Stimulated activated CD8-positive, alpha-beta memory T cell treated with anti-CD3 and anti-CD28 coated beads, Interleukin-4, amount 100 ng/mL, for 24 hours (primary cell): ENCODE measurements at regions not wholly inside any gene's neighbourhood (a gene's known extent, or its start where the extent isn't known, plus 50 kb on each side); places are given as distances from the start of the nearest gene placed in this dataset.
A peak's percentile ranks its signal among the peaks of the same experiment; 100 is the strongest.
"Not testable (repeated sequence)": the region's sequence is repeated elsewhere in the genome, so short reads cannot be mapped to it uniquely, and the experiment has no call there.

Source experiments
- DNase-seq: peaks from one replicate; pipeline ENCODE4 v3.0.0-alpha.2; 2020; ENCODE audit warnings: low read depth

DNA sequence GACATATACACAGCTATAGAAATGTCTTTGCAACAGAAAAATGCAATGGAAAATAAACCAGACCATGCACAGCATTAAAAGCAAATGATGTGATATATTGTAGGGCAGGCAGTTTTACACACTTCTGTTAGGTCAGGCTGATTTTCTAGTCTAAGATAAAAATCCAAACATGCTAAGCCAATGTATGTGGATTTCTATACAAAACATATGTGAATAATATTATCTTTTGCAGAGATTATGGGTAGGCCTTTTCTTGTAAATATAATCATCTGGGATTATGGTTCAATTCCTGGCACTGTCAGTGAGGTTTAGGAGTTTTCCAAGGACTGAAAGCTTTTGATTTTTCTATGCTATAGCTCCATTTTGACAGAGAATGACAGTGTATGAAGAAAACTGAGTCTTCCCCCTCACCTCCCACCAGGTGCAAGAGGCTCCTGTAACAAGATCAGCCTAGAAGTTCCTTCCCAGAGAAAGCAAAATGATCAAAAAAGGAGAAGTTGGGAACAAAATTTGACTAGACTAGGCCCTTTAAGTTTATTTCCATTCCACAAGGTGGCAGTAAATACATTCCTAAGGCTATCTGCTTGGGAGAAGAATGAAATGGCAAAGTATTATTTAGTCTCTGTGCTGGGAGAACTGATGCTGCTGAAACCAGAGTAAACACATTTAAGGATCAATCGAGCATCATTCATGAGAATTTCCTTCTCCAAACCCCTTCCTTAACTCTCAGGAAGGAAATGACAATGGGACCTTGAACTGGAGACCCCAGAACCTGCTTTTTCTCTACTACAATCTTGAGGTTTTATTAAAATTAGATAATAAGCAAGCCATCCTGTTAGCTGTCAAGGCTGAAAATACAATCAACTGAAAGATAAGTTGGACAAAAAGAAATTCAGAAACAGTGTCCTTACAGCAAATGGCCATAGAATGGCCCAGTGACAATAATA lies 133.0 kb upstream of the TUT7 start:
- no peak for DNase-seq

DNA sequence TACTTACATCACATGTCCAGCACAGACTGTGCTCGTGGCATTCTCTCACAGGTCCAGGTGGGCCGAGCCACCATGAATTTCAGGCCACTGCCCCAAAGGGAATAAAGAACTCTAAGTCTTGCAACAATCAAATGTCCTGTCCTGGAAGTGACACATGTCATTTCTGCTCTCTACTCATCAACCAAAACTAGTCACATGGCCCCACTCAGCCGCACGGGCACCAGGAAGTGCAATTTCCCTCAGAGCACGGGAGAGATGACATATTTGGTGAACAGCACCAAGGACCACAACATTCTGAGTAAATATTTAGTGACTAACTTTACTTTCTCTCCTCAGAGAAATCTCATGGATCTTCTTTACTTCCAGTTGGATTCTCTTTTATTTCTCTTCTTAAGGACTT lies 131.1 kb upstream of the TUT7 start:
- DNase-seq, result peak; percentile 11

DNA sequence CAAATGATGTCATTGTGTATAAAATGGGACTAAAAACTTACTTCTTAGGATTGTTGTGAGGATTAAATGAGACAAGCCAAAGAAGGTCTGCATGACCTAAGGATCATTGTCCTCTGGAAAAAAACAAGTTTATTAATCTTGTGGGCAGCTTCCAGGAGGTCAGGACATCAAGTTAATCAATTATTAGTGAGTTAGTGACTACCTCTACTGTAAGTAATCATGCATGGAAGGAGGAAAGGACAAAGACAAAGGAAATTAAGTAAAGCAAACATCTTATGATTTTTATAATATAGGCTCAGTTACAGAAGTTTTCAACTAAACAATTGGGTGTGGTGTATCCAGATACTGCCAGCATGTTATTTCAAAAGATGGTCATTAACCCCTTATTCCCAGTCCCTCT lies 129.3 kb upstream of the TUT7 start:
- DNase-seq, result no peak

DNA sequence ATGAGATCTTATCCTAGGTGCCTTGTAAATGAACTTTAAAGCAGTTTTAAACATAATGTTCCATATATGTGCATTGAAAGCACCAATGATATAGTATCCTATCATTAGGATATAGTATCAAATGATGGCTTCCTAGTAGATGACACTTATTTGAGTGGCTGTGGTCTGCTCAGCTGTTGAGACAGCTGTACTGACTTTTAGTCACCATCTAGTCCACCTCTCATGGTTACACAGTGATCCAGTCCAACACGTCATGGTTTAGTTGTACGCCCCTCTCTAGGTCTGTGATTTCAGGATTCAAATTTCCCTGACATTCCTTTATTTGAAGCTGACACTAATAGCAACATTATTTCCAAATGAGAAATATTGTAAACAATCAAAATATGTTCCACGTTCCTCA lies 127.3 kb upstream of the TUT7 start:
- no peak for DNase-seq

DNA sequence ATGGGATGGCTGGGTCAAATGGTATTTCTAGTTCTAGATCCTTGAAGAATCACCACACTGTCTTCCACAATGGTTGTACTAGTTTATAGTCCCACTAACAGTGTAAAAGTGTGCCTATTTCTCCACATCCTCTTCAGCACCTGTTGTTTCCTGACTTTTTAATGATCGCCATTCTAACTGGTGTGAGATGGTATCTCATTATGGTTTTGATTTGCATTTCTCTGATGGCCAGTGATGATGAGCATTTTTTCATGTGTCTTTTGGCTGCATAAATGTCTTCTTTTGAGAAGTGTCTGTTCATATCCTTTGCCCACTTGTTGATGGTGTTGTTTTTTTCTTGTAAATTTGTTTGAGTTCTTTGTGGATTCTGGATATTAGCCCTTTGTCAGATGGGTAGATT lies 121.0 kb upstream of the TUT7 start:
- not testable (repeated sequence) for DNase-seq

DNA sequence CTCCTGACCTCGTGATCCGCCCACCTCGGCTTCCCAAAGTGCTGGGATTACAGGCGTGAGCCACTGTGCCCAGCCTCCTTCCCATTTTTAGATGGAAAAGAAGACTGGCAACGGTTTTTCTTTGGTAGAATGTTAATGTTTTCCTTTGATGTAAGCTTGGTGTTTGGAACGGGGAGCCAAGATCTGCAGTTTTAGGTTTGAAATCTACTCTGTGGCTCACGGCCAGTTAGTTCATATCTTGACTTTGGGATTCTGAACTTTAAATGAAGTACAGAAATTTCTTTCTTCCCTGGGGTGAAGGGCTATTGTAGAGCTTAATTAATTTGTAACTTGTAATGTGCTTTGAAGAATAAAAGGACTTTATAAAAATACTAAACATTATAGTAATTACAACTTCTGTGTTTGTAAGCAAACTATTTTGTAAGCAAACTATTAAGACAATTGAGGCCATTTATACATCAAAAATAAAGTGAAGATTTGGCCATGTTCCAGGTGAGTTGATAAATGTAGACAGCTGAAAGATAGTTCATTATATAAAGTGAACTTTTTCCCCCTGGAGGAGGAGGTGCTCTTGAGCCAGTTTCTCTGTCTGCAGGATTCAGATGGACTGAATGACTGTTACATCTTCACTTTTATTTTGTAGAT lies 117.1 kb upstream of the TUT7 start:
- DNase-seq, result no peak

DNA sequence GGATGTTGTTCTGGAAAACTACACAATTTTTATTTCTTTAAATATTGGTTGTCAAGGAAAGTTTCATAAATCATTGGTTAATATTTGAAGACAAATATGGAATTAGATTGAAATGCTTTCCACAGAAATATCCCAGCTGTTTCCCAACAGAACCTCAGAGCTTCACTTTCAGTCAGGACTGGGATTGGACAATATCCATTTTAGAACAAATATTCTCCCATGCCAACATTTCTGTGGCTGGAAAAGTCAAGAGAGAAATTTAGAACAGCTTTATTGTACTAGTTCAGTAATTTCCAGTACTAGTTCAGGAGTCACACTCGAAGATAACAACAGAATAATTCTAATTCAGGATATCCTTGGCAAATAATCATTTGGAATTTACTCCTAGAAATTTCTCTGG lies 116.1 kb upstream of the TUT7 start:
- no peak for DNase-seq

DNA sequence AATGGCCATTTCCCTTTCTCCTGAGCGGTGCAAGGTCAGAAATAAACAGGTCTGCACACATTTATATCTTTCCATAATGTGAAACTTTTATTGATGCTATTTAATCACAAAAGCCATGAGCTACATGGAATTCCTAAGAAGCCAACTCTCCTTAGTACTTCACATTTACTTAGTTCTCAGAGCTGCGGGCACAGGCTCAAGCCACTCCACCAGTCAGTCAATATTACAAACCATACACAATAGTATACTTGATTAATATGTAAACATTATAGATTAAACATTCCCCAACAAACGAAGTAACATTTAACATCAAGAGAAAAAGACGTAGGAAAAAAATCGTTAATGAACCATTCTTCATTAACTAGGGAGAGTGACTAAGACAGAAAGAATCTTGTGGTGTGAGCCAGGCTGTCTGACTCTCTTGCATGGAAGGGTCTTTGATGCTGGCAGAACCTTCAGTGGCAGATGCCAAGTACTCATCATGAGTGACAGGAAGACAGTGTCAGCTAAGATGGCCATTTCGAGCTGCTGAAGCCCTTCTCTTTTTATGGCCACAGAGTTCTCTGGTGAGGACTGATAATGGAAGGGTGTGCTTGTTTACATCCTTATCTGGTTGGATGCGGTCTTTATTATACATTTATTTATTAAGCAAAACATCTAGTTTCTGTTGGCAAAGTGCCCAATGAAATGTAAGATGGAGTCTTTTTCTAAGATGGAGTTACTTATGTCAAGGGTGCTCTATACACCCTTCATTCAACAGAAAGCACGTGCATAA lies 115.5 kb upstream of the TUT7 start:
- no peak for DNase-seq

DNA sequence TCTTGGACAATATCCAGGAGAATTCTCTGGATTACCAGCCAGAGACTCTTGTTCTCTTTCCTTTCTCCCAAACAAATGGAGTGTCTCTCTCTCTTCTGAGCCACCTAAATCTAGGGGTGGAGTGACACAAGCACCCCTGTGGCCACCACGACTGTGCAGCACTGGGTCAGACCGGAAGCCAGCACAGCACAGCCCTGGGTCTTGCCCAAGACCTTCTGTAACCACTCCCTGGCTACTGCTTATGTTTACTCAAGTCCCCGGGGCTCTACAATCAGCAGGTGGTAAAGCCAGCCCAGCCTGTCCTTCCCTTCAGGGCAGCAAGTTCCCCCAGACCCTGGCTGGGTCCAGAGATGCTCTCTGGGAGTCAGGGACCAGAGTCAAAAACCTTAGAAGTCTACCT lies 110.0 kb upstream of the TUT7 start:
- DNase-seq, result no peak

DNA sequence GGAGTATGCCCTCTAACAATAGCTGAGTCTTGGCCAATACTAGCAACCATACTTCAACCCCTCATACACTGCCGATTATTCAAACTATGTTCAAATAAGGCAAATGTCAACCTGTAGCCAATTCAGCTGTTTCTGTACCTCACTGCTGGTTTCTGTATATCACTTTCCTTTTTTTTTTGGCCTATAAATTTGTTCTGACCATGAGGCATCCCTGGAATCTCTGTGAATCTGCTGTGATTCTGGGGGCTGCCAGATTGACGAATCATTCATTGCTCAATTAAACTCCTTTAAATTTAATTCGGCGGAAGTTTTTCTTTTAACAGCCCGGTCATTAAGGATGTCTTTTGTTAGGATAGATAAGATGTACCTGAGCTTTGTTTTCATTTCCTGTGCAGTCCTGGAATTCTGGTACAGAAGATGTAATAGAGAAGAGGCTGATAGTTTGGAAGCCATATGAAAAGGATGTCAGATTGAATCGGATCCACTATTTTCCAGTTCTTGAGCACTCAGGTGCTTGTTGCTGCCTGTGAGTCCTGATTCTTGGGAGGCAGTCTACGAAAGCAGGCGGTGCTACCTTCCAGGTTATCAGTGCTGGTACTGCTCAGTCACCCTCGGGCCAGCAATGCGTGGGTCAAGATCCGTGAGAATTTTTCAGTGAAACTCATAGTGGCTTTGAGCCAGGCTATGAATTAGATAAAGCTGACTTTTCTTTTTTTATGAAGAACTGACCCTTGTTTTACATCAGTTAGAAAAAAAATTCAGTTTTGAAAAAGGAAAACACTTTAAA lies 106.2 kb upstream of the TUT7 start:
- no peak for DNase-seq

DNA sequence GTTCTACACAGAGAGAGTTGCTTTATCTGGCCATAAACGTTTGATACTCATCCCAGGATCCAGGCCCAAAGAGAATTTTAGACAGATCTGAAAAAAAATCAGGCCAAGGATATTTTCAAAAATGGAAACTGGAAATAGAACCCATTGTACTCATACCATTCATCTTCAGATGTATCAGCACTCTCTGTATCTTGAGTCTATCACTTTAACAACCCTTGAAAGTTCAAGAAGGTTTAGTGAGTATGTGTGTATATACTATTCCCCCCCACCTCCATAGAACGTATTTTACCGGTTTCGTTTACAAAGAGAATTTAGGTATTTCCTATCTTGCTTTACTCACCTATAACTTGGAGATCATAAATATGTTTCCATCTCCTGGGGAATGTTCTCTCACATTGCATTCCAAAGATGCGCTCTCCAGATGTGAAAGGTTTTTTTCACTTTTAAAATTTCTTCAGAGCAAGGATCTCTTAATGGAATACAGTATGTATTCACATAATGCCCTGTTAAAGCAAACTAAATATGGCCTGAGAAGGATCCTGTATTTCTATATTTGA lies 105.5 kb upstream of the TUT7 start:
- DNase-seq, result no peak

DNA sequence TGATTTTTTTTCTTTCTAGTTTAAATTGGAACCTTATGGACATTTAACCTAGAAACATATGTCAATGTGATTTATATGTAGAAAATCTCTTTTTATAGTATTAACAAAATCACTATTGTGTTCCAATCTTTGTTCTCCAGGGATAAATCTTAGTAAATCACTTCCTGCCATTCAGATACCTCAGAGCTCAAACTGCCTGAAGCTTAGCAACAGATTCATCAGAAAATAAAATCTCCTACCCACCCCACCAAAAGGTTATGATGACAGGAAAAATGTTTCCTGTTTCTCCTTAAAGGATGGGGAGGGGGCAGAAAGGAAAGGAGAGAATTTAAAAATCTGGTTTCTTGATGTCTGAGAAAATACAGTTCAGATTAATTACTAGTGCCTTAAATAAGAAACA lies 105.0 kb upstream of the TUT7 start:
- no peak for DNase-seq

DNA sequence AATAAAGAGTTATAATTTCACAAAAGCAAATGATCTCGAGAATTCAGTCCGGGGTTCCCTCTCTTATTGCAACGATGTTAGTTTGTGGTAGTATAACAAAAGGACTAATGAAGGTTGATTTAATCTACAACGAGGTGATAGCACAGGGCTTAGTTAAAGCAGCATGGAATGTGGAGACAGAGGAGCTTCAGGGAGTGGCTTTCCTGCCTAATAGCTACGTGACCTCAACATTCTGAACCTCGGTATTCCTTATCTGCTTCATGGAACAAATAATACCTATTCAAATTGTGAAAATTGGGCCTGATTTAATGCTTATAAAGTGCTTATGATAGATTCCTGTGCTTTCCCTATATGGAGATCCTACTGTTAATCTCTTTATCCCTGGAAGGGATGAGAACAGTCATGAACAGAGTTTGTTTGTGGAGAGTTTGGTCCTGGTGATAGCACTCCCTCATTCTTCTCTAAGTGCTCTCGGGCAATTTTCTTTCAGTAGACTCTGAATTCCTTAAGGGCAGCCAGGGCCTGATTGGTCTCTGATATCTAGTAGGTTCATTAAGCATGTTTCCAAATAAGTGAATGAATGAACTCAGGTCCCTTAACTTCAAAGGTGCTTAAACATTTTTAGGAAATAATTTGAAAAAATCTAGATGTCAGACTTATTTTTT lies 104.1 kb upstream of the TUT7 start:
- no peak for DNase-seq

DNA sequence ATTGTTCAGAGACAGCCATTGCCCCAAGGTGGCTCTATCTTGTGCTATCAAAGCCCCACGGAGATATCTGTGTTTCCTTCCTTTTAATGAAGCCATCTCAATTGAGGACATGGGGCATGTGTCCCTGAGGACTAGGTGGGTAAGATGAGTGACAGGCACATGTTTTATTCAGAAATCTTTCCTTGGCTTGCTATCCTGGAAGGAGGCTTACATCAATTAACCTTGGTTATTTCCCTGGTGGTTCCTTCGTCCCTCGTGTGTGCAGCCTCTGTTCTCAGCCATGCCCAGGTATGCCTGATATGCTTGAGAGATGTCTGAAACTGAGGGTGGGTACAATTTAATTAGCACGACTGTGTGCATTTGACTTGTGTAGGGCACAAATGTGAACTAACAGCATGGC lies 102.2 kb upstream of the TUT7 start:
- no peak for DNase-seq

DNA sequence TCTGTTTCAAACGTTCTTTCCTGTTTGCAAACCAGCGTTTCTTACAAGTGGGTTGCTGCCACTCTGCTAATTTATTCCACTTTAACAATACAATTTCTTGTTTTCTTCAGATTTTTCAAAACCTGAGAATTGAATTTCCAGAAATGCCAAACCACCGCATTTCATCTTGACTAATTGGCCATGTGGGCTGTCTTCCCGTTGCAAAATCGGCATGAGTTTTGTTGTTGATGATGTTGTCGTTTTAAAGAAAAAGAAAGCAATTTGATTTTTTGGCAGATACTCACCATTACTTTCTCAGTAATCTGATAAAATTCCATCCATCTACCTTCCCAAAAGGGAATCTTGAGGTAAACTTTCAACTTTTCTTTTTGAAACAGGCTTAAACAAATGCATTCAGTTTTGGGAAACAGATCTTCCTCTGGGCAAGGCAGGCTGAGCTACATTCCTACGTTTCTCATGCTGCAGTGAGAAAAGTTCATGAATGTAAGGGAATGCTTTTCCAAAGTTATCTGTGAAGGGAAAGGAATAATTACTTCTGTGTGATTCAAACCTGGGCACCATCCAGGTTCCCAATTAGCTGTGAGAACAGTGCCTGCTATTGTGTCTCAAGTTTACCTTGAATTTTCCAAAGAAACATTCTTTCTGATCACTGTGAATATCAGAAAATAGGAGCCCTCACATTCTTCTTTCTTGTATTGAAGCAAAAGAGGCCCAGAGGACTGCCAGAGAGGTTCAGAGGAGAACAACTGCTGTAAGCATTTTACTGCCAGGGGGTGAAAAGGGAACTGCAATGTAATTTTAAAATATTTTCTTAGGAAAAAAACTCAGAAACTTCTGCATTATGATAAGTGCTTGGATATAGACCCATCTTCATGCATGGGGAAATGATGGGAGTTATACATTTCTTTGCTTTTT lies 100.7 kb upstream of the TUT7 start:
- DNase-seq, result no peak

DNA sequence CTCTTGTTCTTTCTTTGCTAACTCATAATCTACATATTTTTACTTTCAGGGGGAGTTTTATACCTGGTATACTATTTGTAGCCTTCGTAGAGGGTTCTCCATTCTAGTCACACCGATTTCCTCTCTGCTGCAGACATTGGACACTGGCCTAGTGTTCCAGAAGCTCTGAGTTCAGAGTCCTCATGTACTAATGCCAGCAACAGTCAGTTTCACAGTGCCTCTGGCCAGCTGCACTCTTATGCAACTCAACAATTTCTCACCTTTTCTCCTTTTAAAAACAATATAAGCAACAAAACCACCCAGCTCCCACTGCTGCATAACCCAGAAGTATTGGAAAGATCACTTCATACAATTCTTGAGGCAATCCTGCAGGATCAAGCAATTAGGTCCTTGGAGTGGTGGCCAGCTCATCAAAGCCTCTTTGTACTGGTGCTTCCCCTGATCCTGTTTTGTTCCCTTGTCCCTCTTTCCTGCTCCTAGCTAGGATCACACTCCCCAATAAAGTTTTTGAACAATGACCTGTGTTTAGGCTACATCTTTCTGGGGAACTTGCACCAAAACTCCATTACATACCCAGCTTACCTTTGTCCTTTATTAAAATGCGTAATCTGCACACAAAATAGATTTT lies 98.1 kb upstream of the TUT7 start:
- no peak for DNase-seq

DNA sequence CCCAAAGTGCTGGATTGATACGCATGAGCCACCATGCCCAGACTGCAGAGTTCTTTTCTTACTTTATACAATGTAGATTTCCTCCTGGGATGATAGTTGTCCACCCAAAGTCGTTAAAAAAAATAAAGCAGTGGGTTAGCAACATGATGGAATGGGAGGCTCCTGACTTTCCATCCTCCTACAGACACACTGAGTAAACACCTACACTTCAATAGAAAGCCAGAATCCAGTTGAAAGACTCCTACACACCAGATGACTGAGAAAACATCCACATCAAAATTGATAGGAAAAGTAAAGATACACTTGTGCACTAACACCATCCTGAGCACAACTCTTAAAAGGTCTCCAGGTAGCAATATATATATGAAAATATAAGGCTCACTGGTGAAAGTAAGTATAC lies 95.0 kb upstream of the TUT7 start:
- no peak for DNase-seq

DNA sequence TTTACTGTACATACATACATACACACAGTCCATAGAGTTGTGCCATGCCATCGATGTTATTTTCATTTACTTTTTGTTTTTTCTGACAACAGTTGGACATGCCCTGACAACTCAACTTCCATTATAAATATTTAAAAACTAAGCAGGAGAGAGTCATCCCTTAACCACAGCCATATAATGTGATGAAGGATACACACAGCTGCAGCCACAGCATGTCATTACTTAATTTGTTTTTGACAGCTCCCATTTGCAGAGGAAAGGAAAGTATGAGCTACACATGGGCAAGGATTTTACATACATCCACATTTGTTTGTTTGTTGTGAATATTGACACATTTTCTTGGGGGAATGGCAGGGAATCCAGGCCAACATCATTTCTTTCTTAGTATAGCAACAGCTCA lies 91.5 kb upstream of the TUT7 start:
- DNase-seq, result no peak

DNA sequence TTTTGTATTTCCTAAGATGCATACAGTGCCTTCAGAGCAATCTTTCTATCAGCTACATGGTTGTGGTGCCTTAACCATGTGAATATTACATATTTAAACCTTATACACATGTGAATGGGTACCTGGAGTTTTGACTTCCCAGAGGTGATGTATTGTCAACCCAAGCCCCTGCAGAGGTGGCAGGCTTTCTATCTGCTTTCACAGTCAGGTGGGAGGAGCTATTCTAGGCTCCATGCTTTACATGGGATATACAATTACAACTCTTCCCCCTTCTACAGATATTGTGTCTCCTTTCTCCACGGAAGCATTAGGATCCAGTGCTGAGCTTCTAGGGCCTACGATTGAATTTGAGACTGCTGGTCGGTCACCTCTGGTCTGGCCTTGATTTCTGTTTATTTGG lies 89.8 kb upstream of the TUT7 start:
- no peak for DNase-seq
